HG02759 (cell line): ENCODE measurements at regions not wholly inside any gene's neighbourhood (a gene's known extent, or its start where the extent isn't known, plus 50 kb on each side); places are given as distances from the start of the nearest gene placed in this dataset.
"Not testable (repeated sequence)": the region's sequence is repeated elsewhere in the genome, so short reads cannot be mapped to it uniquely, and the experiment has no call there.

Experiments
- ATAC-seq: cut with Tn5 transposase; IDR thresholded peaks from one replicate; pipeline ENCODE4 v1.9.1; 2021; ENCODE audit warnings: mild to moderate bottlenecking, moderate library complexity; ENCODE audit not compliant: unreplicated experiment

DNA sequence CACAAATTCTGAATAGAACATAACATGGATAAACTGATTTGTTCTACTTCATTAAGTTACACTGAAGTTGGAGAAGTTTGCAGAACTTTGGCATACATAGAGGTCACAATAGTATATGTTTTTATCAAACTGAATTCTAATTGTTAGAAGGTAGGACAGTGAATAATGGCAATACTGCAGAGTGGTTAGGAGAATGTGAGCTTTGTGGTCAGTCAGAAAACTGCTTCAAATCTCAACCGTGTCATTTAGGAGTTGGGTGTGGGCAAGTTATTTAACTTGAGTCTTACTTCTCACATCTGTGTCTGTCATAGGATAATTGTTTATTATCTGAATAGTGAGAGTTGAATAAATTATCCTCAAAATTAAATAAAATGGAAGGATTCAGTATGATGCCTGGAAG is 374.6 kb upstream of the SYT1 start:
- ATAC-seq = no peak

DNA sequence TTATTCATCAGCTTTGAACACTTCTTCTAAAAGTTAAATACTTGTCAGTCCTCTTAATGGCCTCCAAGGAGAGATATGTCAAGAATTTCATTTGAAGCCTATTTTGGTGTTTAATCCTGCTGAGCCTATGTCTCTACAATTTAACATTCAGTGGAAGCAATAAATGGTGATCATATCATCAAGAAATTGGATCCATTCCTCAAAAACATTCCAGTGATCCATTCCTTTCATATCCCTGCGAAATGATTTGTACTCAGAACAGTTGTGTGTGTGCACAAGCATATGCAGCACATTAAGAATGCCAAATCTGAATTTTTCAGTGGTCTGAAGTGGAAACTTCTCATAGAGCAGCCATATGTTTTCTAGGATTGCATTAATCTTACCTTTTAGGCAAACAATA is 373.7 kb upstream of the SYT1 start:
- no peak for ATAC-seq

DNA sequence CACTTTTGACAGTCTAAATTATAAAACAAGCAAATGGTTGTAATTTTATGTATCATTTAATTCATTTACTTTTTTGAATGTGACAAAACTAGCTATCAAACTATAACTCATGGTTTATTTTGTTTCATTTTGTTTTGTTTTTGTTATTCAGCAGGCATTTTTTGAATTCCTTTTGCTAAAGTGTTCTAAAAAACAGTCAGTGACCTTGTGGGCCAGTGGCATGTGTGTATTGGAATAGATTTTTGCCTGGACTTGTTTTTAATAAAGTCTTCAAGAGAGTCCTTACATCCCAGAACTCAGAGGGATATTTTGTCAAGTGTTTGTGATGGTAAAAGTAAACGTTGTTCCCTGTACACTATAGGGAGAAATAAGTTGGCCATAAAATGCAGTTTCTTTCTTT is 369.7 kb upstream of the SYT1 start:
- ATAC-seq = no peak

DNA sequence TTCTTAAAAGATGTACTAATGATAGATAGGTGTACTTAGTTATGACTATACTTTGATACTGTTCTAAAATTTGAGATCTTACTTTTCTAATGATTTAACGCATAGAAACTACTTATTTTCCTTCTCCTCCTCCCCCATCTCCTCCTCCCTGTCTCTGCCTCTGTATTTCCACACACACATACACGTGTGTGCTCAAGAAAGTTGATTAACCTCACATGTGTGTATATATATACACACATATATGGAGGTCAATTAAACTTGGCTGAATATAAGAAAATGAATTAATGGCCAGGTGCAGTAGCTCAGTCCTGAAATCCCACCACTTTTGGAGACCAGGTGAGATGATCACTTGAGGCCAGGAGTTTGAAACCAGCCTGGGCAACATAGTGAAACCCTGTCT is 362.7 kb upstream of the SYT1 start:
- no peak for ATAC-seq

DNA sequence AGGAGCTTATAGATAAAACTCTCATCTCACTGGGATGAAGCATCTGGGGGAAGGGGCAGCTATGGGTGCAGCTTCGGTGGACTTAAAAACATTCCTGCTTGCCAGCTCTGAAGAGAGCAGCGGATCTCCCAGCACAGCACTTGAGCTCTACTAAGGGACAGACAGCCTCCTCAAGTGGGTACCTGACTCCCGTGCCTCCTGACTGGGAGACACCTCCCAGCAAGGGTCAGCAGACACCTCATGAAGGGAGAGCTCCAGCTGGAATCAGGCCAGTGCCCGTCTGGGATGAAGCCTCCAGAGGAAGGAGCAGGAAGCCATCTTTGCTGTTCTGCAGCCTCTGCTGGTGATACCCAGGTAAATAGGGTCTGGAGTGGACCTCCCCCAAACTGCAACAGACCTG is 345.2 kb upstream of the SYT1 start:
- no peak for ATAC-seq

DNA sequence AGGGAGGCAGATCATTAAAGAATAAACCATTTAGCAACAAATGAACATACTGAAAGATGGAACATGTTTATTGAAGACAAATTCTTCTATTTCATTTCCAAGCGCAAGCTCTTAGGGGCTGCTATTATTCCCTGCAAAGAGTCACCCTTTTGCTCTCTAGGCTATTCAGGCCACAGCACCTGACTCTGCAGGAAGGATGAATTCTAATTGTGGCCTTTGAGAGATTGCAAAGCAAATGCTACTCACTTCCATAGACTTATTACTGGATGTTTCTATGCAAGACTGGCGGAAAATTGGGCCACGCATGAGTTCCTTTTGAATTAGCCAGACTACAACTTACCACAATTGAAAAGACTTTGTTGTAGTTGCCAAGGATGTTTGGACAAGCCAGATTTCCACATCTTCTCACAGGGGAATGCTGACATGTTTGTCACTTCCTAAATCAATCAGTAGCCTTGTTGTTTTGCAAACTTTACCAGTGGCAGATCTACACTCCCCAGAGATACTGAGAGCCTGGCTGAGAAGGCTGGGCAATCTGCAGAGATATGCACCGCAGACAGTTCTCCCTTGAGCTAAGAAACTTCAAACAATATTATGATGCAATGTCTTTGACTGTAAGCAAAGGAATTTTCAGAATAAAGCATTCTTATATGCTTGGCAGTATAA is 334.3 kb upstream of the SYT1 start:
- ATAC-seq = no peak

DNA sequence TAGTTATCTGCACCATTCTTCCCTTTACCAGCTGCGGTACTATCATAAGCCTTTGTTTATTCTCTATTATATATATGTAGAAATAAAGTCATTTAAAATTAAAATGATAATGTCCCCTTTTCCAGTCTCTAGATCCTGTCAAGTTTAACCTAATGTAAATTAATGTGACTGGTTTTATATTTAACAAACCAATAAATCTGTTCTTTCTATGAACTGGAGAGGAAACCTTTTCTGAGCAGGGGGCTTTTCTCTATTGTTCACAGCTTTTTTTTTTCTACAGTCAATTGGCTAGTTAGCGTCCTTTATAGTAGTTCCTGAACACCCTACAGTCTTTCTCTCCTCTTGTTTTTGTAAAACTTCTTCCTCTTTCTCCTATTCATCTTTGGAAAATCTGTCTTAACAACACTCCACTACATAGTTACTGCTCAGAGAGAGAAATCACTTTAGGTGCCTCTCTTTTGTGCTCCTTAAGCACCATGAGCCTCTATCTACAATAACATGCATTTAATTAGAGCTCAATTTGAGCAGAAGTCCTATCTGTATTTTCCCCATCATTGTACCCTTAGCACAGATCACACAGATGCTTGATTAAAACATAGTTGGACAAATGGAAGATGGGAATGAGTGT is 332.6 kb upstream of the SYT1 start:
- no peak for ATAC-seq

DNA sequence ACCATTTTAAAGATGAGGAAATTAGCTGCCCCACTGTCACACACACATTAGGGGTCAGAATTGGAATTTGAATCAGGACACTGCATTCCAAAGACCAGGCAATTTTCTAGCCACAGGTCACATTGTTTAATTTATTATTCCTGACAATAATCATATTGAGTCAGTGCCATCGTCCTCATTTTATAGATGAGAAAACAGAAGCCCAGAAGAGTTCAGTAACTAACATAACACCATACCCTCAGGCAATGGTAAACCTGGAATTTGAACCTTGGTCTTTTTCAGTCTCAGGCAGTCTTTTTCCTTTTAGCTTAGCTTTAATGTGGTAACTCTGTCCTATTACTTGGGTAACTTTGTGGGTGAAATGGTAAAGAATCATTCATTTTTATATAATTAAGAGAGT is 330.3 kb upstream of the SYT1 start:
- ATAC-seq = no peak

DNA sequence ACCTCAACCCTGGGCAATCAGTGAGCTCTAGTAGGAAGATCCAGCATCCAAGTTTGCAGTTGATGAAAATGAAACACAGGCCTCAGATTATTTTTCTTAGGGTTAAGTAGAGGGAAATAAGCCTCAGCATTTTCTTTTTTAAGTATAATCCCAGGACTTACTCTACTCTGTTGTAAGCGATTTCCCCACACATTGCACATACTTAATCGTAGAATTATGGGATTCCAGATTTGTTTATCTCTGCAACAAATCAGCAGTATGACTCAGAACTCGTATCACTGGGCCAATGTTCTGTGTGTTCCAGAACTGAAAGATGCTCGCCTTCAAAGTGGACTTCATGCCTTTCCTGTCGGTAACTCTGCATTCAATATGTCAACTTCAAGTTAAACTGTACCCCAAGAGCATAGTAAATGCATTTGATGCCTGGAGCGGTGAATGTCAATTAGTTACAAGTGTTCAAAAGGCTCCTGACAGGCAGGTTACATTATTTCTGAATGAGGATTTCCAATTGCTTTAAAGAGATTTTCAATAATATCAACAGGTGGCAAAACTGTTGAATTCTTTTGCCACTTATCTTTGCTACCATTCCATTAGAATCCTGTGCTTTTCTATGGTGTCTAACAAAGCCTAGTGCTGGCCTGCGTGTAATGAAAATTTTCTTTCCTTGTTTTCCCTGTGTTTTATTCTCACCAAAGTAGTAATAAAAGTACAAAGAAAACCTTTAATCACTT is 323.8 kb upstream of the SYT1 start:
- ATAC-seq = no peak

DNA sequence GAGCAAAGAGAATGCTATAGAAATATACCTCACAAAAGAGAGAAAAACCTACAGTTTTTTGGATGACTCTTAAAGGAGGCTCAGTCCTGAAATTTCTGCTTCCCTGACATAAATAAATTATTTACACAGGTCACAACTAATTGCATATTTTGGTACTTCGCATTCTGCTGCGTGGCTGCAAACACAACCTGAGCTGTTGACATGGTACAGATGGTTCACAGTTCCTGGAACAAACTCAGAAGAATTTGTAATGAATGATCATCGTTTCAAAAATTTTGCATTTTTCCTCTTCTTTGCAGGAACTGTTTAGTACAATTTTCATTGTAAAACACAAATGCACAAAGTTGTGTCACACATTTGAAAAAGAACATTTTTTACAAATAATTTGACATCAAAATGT is 313.7 kb upstream of the SYT1 start:
- ATAC-seq = no peak

DNA sequence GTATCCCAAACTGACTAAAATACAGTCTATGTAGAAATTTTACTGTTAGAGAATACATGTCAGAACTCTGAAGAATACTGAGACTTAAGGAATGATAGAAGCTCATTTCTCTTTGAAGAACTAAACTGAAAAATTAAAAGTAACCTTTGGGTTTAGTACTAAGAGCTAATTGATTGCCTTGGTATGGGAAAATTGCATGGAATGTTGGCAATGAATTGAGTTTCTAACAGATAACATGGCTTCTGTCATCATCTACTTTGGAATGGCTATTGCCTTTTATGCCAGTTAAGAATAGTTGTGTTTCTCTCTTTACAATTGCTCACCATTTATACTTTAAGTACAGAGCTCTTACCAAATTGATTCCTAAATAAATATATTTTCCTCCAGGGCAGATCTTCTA is 308.8 kb upstream of the SYT1 start:
- ATAC-seq = no peak

DNA sequence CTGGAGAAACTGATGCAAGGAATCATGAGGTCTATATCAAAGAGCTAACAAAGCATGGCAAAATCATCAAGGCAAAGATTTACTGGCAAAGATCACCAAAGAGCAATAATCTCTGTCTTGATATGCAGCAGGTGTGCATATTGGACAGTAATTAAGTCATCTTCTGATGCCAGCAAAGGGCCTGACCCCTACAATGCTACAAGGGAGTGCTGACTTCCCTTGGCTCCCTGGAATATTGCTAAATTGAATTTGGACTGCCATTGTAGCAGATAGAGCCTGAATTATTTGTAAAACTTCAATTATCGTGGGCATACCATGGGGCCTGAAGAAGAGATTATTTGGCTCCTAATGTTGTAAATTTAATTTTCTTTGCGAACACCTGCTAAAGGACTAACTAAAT is 307.9 kb upstream of the SYT1 start:
- no peak for ATAC-seq

DNA sequence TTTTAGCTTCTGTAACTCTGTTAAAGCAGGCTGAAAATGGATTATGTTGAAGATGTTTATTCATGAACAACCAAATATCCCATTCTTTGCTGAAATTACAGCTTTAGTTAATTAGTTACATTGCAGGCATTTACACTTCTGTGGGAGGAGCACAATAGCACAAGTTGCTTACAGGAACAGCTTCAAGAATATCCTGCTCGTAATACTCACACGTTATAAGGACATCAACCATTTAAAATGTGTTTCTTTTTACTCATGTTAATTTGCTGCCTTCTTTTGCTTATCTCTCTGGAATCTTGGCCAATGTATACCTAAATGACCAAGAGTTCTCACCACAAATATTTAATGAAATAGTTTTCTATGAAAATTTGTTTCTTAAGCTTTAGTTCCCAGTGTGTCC is 305.2 kb upstream of the SYT1 start:
- no peak for ATAC-seq

DNA sequence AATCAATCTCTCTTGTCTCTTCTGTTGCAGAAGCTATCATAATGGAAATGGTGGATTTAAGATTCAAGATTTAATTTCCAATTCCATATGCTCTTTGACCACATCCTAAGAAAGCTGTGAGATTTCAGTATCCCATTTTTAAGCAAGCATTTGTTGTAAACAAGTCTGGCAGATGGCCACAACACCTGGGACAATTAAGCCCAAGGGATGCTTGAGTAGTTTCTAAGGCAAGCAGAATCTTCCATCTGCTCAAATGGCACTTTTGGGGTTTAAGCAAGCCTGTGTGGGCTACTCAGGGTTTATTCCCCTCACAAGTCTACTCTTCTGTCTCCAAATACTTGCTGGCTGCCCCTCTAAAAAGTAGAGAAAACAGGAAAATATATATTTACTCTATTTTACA is 304.7 kb upstream of the SYT1 start:
- ATAC-seq = no peak

DNA sequence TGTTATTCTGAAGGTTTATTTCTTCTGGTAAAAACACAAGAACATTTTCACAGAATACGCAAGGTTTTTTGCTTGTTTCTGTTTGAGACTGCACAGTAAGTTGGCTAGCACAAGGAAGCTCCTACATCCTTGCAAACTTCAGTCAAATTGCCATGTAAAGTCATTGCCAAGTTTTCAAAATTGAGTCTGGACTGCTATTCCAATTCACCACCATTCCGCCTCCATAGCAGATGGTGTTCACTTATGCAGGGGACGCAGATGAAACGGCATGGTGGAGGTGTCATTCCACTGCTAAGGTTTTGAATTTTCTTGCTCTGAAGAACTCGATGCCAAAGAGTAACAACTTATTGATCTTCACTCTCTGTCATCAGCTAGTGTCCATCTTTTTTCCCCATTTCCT is 303.9 kb upstream of the SYT1 start:
- ATAC-seq = no peak

DNA sequence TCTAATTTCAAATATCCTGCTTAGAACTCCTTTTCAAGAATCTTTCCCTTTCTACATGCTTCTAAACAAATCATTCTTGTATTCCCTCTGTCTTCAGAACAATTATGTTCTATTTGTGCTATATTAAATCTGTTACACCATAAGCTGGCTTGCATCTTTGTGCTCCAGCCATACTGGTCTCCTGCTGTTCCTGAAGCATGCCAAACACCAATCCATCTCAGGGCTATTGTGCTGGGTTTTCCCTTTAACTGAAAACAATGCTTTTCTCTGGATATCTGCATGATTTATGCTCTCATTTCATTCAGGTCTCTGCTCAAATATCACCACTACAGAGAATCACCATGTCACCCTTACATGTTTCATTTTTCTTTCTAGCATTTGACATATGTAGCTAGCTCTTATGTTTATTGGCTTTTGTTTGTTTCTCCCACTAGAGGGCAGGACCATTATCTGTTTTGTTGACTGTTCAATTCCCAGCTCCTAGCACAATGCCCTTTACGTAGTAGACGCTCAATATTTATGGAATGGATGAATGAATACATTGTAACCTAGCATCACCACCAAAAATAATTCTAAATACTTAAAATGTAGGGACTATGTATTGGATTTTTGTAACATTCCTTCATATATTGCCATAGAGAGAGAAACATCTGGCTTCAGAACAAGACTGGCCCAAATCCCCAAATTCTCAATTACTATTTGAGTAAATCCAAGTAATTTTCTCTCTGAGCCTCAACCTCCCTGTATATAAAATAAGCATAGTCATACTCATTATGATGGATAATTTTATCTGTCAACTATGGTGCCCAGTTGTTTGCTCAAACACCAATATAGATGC is 302.0 kb upstream of the SYT1 start:
- no peak for ATAC-seq

DNA sequence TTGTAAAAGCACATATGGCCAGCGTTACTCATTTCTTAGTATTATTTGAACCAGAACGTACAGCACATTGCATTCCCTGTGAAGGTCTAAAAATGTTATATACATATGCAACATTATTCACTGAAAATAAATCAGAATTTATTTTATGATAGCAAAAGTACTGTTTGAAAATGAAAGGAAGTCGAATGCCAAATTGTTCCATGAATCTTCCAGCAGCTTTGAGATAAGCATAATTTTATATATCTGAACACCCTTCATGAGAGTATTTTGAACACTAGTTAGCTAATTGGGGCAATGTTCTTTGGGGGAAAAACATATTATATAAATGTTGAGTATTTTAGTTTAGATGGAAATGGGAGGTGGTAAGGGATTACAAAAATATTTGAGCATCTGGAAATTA is 300.7 kb upstream of the SYT1 start:
- ATAC-seq = no peak

DNA sequence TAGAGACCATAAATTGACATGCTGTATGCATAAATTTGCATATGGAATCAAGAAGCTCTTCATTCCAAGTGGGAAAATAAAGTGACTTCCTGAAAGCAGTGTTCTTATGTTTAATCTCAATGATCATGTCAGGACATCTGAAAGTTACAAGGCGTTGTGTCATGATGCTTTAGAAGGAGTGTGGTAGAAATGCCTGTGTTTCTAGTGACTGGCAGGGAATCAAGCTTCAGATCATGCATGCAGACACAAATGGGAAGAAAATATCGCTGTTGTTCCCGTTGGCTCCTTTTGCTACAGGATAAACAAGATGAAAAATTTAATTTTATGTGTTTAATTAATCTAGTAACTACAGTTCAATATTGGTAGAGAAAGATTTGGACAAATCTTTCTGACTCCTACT is 298.1 kb upstream of the SYT1 start:
- no peak for ATAC-seq

DNA sequence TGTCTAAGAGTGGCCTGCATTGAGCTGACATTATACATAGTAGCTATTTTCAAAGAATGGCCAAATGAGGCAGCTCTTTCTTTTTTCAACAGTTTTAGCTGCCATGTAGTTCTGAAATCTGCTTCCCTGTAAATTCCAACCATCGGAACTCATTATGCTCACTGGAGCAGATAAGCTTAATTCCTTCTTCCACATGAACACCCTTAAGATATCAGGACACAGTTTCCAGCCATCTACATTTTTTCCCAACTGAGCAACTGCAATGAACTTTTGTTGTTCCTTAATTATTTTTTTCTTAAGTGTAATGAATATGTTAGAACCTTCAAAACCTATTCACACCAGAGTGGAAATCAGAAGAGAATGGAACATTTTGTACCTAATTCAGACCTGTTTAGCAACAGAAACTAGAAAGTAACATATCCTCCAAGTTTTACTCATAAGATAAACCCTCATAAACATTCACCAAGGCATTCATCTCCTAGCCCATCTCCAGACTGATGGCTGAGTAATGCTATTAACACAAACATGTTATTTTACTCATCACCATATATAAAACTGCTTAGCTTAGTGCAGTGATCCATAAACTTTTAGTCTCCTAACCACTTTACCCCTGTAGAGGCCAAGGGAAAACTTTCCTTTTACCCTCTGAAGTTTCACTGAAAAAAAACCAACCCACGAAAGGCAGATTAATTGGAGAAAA is 296.1 kb upstream of the SYT1 start:
- no peak for ATAC-seq

DNA sequence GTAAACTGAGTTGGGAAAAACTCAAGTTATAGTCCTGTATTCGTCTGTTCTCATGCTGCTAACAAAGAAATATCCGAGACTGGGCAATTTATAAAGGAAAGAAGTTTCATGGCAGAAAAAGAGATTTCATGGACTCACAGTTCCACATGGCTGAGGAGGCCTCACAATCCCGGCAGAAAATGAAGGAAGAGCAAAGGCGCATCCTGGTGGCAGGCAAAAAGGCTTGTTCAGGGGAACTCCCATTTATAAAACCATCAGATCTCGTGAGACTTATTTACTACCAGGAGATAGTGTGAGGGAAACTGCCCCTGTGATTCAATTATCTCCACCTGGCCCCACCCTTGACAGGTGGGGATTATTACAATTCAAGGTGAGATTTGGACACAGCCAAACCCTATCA is 292.6 kb upstream of the SYT1 start:
- ATAC-seq = no peak

DNA sequence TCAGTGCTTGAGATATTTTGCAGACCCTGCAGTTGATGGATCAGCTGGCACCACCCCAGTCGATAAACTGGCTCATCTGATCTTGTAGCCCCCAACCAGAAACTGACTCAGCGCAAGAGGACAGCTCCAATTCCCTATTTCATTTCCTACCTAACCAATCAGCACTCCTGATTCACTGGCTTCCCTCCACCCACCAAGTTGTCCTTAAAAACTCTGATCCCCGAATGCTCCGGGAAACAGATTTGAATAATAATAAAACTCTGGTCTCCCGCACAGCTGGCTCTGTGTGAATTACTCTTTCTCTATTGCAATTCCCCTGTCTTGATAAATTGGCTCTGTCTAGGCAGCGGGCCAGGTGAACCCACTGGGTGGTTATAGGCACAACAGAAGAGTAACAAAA is 289.4 kb upstream of the SYT1 start:
- ATAC-seq = not testable (repeated sequence)
